Skin of body (tissue), 1 donor: ENCODE measurements at regions not wholly inside any gene's neighbourhood (a gene's known extent, or its start where the extent isn't known, plus 50 kb on each side); places are given as distances from the start of the nearest gene placed in this dataset.
A peak's percentile ranks its signal among the peaks of the same experiment; 100 is the strongest.
"Not testable (repeated sequence)": the region's sequence is repeated elsewhere in the genome, so short reads cannot be mapped to it uniquely, and the experiment has no call there.

Experiments
- DNase-seq: peaks from one replicate; lab custom pipeline; 2025; lab: John Stamatoyannopoulos, UW

- DNase-seq: not testable (repeated sequence)
These were observed 573.3 kb downstream of the C6orf118 start for GRCh38 chr6:164736090-164736489.

GRCh38 chr6:164731539-164731938 lies 577.9 kb downstream of the C6orf118 start:
- no peak for DNase-seq

DNA sequence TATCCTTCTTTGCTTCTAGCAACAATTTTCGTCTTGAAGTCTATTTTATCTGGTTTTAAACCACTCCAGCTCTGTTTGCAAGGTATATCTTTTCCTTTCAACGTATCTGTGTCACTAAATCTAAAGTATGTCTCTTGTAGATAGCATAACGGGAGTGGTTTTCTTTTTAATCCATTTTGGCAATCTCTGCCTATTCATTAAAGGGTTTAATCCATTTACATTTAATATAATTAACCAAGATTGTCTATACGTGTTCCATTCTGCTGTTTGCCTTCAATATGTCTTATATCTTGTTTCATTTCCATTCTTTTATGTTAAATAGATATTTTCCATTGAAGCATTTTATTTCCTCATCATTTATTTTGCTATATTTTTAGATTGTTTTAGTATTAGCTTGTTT lies 587.9 kb downstream of the C6orf118 start:
- DNase-seq: no peak

DNA sequence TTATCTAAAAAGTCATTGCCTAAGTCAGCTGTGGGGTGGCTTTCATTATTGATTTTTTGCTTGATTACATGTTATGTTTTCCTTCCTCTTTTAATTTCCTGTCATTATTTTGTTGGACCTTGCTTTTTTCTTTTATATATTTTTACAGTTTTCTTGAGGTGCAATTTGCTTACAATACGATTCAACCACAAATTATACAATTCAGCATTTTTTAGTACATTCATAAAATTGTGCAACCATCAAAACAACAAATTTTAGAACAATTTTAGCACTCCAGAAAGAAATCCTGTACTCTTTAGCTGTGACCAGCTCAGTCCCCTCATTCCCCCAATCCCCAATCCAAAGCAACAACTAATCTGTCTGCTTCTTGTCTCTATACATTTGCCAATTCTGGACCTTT lies 608.9 kb downstream of the C6orf118 start:
- no peak for DNase-seq

- DNase-seq: no peak
These were observed 613.5 kb downstream of the C6orf118 start for GRCh38 chr6:164695896-164696295.

GRCh38 chr6:164694386-164694785 lies 615.0 kb downstream of the C6orf118 start:
- no peak for DNase-seq

DNA sequence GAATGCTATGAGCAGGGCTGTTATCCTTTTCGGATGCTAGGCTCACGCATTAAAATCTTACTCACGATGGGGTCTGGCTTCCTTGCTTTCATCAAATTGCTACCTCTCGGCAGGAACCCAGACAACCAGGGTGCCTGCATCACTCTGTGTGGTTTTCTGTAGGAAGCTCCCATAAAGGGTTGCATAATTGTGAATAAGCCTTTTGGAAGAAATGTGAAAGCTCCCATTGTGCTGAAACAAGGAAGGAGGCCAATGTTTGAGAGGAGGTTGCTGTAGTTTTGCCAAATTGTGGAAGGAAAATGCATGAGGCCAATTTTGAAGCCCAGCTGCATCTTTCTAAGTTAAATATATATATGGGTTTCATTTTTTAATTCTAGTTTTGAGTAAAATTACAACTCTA lies 615.5 kb downstream of the C6orf118 start:
- DNase-seq: peak; percentile 38

GRCh38 chr6:164692772-164693510 lies 616.5 kb downstream of the C6orf118 start:
- no peak for DNase-seq

DNA sequence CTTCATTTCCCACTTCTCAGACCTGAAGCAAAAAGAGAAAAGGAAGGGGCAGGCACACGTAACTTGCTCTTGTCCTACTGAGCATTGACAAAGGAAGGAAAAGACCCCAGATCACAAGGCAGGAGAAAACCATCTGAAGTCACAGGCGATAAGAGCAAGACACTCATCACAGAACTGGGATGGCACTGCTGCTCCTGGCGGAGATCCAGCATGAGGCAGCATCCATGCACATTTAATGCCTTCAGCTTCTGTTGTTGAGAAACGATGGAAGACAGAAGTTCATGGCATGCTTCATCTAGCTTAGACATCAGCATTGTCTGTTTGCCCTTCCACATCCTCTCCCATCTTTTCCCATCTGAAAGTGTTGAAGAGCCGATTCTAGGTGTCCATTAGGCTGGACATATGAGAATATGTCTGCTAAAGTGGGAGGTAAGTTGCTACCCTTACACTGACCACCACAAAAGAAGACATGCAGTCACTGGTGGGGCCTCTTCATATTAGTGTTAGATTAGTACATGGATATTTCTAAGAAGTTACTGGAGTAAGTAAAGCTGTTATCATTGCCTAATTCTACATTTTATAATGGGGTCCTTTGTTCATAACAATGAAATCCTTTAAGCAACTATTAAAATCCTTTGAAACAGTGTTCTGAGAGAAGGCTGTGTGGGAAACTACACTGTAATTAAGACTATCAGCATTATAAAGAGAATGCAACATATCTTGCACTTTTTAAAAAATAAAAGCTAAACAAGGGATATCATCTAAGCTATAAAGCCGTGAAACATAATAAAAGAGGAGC lies 618.5 kb downstream of the C6orf118 start:
- DNase-seq: no peak

DNA sequence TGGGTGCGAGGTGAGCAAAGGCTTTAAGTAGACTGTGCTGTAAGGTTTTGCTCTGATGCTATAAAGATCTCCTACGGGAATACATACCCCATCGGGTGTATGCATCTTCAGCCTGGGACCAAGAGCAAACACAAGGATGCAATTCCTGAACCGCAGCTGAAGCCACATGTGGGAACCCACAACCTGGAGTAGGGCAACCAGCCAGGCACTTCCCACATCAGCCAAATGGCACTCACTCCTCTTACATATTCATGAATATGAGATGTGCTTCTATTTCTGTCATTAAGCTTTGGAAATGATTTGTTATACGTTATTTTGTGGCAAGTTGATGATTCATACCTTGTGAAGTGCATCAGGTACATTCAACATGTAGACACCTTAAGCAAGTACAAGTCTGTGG lies 619.2 kb downstream of the C6orf118 start:
- no peak for DNase-seq

- DNase-seq: no peak
These were observed 644.1 kb downstream of the C6orf118 start for GRCh38 chr6:164665328-164665727.

DNA sequence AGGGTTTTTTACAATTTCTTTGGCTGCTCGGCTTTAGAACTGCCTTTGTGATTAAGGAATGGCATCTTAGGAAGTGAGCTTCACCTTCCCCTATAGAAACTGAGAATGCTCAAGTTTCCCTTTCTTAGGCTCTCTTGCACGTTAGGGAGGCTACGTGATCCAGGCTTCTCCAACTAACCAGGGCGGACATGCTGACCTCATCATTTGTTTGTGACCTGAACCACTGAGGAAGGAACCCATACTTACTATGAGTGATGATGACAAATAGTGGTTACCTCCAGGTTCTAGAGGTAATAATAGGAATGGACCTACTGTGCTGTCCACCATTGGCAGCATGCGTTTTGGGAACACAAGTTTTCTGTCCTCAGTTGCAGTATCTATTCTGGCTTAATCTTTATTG lies 645.8 kb downstream of the C6orf118 start:
- DNase-seq: no peak

- DNase-seq: no peak
These were observed 647.7 kb downstream of the C6orf118 start for GRCh38 chr6:164661716-164662115.

DNA sequence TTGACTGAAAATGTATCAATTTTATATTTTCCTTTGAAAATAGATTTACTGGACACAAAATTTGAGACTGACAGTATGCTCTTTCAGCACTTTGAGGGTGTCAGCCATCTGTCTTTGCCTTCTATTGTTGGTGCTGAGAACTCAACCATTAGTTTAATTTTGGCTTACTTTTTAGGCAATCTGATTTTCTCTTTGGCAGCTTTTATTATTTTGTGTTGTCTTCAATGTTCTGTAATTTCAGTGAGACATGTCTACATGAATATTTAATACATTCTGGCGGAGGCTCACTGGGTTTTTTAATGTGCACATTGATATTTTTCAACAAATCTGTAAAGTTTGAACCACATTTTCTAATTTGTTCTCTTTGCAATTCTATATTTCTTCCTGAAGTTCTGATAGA lies 648.6 kb downstream of the C6orf118 start:
- no peak for DNase-seq

- no peak for DNase-seq
These were observed 668.4 kb downstream of the C6orf118 start for GRCh38 chr6:164640956-164641355.

GRCh38 chr6:164628302-164628931 lies 681.0 kb downstream of the C6orf118 start:
- DNase-seq: no peak

DNA sequence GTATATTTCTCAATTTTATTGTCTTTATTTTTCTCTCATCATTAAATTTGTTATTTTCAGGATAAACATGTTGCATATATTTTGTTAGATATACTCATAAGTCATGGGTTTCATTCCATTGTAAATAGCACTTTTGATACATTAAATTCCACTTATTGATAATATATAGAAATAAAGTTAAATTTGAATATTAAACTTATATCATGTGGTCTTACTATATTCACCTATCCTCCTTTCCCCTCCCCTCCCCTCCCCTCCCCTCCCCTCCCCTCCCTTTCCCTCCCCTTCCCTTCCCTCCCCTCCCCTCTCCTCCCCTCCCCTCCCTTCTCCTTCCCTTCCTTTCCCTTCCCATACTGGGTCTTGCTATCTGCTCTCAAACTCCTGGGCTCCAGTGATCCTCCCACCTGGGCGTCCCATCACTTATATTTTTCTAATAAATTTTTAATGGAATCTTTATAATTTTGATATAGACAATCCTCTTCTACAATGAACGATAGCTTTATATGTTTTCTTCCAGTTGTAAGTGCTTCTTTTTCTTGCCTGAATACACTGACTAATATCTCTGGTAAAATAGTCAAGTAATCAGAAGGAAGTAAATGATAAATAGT lies 692.4 kb downstream of the C6orf118 start:
- no peak for DNase-seq

- DNase-seq: no peak
These were observed 696.7 kb downstream of the C6orf118 start for GRCh38 chr6:164612751-164613150.

DNA sequence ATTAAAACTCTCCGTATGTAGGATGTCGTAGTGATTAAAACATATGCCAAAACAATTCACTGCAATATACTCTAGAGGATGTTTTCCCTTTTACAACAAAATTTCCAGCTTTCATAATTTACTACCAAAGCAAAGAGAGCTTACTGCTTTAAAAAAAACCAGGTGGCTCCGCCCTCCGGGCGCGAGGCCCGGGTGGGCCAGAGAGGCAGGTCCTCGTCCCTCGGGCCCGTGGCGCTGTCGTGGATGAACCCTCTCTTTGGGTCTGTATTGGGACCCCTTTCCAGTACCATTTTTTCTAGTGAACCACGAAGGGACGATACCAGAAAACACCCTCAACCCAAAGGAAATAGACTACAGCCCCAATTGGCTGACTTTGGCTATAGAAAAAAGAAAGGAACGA lies 698.5 kb downstream of the C6orf118 start:
- DNase-seq: not testable (repeated sequence)

- DNase-seq: not testable (repeated sequence)
These were observed 707.0 kb downstream of the C6orf118 start for GRCh38 chr6:164602415-164602814.

DNA sequence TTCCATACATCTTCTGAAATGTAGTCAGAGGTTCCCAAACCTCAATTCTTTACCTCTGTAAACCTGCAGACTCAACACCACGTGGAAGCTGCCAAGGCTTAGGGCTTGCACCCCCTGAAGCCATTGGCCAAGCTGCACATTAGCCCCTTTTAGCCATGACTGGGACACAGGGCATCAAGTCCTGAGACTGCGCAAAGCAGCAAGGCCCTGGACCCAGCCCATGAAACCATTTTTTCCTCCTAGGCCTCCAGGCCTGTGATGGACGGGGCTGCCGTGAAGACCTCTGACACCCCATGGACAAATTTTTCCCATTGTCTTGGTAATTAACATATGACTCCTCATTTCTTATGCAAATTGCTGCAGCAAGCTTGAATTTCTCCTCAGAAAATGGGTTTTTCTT lies 727.8 kb downstream of the C6orf118 start:
- DNase-seq: no peak

DNA sequence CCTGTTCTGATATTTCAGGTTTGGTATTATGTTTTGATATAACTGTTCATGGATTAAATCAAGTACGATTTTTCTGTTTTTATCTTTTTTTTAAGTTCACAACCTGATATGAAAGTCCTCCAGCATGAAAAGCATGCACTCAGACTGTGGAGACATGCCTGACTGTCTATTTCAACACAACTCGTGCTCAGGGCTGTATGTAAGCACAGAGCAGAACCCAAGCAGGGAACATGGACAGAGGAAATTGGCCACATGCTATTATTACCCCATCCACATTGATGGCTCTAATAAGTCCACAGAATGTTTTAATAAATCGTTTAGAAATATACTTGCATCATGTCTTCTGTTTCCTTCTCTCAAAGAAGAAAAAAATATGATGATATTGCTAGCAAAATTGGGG lies 730.4 kb downstream of the C6orf118 start:
- DNase-seq: peak; percentile 50
